Activated naive CD4-positive, alpha-beta T cell treated with anti-CD3 and anti-CD28 coated beads, Interleukin-2, amount 50 U/mL, for 16 hours (primary cell): ENCODE measurements at regions not wholly inside any gene's neighbourhood (a gene's known extent, or its start where the extent isn't known, plus 50 kb on each side); places are given as distances from the start of the nearest gene placed in this dataset.

Source experiments
- DNase-seq: peaks from one replicate; pipeline ENCODE4 v3.0.0-alpha.2; 2020

GRCh38 chr10:128780156-128780761 is 654.0 kb upstream of the MKI67 start:
- no peak for DNase-seq

GRCh38 chr10:128781637-128782036 is 655.4 kb upstream of the MKI67 start:
- no peak for DNase-seq

GRCh38 chr10:128784444-128784843 is 658.2 kb upstream of the MKI67 start:
- no peak for DNase-seq

GRCh38 chr10:128792426-128793140 is 666.4 kb upstream of the MKI67 start:
- no peak for DNase-seq

- no peak for DNase-seq
These were observed 667.8 kb upstream of the MKI67 start for GRCh38 chr10:128793726-128794655.

- DNase-seq: no peak
These were observed 670.2 kb upstream of the MKI67 start for GRCh38 chr10:128796396-128796912.

- DNase-seq: no peak
These were observed 665.0 kb upstream of the MGMT start for GRCh38 chr10:128802062-128802461.

- no peak for DNase-seq
These were observed 663.3 kb upstream of the MGMT start for GRCh38 chr10:128803790-128804189.

GRCh38 chr10:128804411-128804810 is 662.6 kb upstream of the MGMT start:
- DNase-seq: no peak

GRCh38 chr10:128808921-128809440 is 658.1 kb upstream of the MGMT start:
- no peak for DNase-seq

- no peak for DNase-seq
These were observed 655.5 kb upstream of the MGMT start for GRCh38 chr10:128811511-128811910.

- no peak for DNase-seq
These were observed 655.0 kb upstream of the MGMT start for GRCh38 chr10:128812000-128812399.

- no peak for DNase-seq
These were observed 653.5 kb upstream of the MGMT start for GRCh38 chr10:128813574-128813973.

GRCh38 chr10:128814024-128814423 is 653.0 kb upstream of the MGMT start:
- DNase-seq: no peak

GRCh38 chr10:128814782-128815181 is 652.3 kb upstream of the MGMT start:
- no peak for DNase-seq

- no peak for DNase-seq
These were observed 650.3 kb upstream of the MGMT start for GRCh38 chr10:128816726-128817125.

GRCh38 chr10:128817636-128818035 is 649.4 kb upstream of the MGMT start:
- no peak for DNase-seq

- no peak for DNase-seq
These were observed 646.4 kb upstream of the MGMT start for GRCh38 chr10:128820663-128821062.

- DNase-seq: no peak
These were observed 643.8 kb upstream of the MGMT start for GRCh38 chr10:128823201-128823600.

- DNase-seq: no peak
These were observed 641.4 kb upstream of the MGMT start for GRCh38 chr10:128825626-128826025.

GRCh38 chr10:128833671-128834070 is 633.4 kb upstream of the MGMT start:
- DNase-seq: no peak

- no peak for DNase-seq
These were observed 631.7 kb upstream of the MGMT start for GRCh38 chr10:128835361-128835760.

- no peak for DNase-seq
These were observed 629.6 kb upstream of the MGMT start for GRCh38 chr10:128837478-128837877.
